ENCODE measurements at regions not wholly inside any gene's neighbourhood (a gene's known extent, or its start where the extent isn't known, plus 50 kb on each side); places are given as distances from the start of the nearest gene placed in this dataset.

- TF ChIP-seq CTCF (IDR thresholded peaks at IDR 0.05): no peak
- no peak for TF ChIP-seq POLR2A (IDR thresholded peaks at IDR 0.05)
Measured at GRCh38 chr14:82879949-82880535, 1346.4 kb upstream of the SEL1L start.
